K562 (cell line): ENCODE measurements at regions not wholly inside any gene's neighbourhood (a gene's known extent, or its start where the extent isn't known, plus 50 kb on each side); places are given as distances from the start of the nearest gene placed in this dataset.

Source experiments
- ATAC-seq: fragments of 200-7000 bp; cut with Tn5 transposase; 3 replicates; pipeline ENCODE4 v1.9.1; 2020; ENCODE audit warnings: moderate library complexity
- BruUV-seq: library from RNA; stranded (reverse); fragments of 400-500 nt; replicated peaks from 2 replicates; lab custom pipeline; 2021; lab: Mats Ljungman, UMichigan
- CTCF ChIA-PET: fragments of 300-600 bp; formaldehyde crosslinking; extraction: SDS; loops from one replicate; lab custom pipeline; 2021; ENCODE audit warnings: low intra/inter-chr PET ratio; lab: Yijun Ruan, JAX
- POLR2A ChIA-PET: fragments of 300-600, 350-650 bp; sonication (Branson Sonifier 250); formaldehyde crosslinking; extraction: SDS; loops from one replicate; lab custom pipeline; 2021; ENCODE audit warnings: antibody characterized with exemption, inconsistent platforms; lab: Yijun Ruan, JAX
- DNase-seq, 4 experiments: peaks; one replicate each; pipeline versions ENCODE4 v3.0.0 to v3.0.0-alpha.2; 2011 to 2018; ENCODE audit warnings: low spot score in 3 of 4, mixed read lengths in 3 of 4; ENCODE audit errors: extremely low read depth in 1 of 4
- FAIRE-seq: peaks from 2 replicates; lab custom pipeline; 2011; peaks lifted over from hg19 to GRCh38; lab: Jason Lieb, UNC
- H2AFZ ChIP-seq: 2 replicates; pipeline ENCODE4 v1.6.0; 2011; ENCODE audit warnings: low read depth, low read length, control low read depth, inconsistent platforms
- H3K27ac ChIP-seq: fragments of 200-600 bp; 3 replicates; pipeline ENCODE4 v1.8.0; 2011; ENCODE audit warnings: low read depth, mild to moderate bottlenecking, control low read depth, inconsistent platforms, low read length, moderate library complexity, mixed read lengths; ENCODE audit errors: extremely low read depth
- H3K27me3 ChIP-seq, 2 experiments: fragments of 300-600 bp in 1 of 2; 2 replicates in 1 of 2; 3 replicates in 1 of 2; pipeline versions ENCODE4 v1.6.0 to v1.8.0; 2011; ENCODE audit warnings: inconsistent platforms in 2 of 2, low read length in 2 of 2, mild to moderate bottlenecking in 1 of 2, mixed read lengths in 1 of 2, moderate library complexity in 1 of 2; ENCODE audit not compliant: control insufficient read depth in 2 of 2, insufficient read depth in 2 of 2
- H3K36me3 ChIP-seq: fragments of 300-600 bp; 3 replicates; pipeline ENCODE4 v1.8.0; 2011; ENCODE audit warnings: mild to moderate bottlenecking, low read length, inconsistent platforms; ENCODE audit not compliant: control insufficient read depth, insufficient read depth
- H3K4me1 ChIP-seq, 2 experiments: fragments of 200-600 bp in 1 of 2; replicated peaks in 1 of 2; 2 replicates in 1 of 2; 3 replicates in 1 of 2; pipeline versions ENCODE4 v1.5.1 to v1.8.0; 2011; ENCODE audit warnings: inconsistent platforms in 2 of 2, low read length in 2 of 2, mild to moderate bottlenecking in 1 of 2, mixed read lengths in 1 of 2, moderate library complexity in 1 of 2; ENCODE audit not compliant: control insufficient read depth in 2 of 2, insufficient read depth in 2 of 2
- H3K4me2 ChIP-seq: 2 replicates; pipeline ENCODE4 v1.6.1; 2011; ENCODE audit warnings: low read length, control low read depth, inconsistent platforms, mixed read lengths; ENCODE audit not compliant: insufficient read depth
- H3K4me3 ChIP-seq: fragments of 200-600 bp; sonication (generic), shearing (Covaris generic); 2 replicates; pipeline ENCODE4 v1.5.1; 2016; ENCODE audit warnings: control low read depth, inconsistent platforms
- H3K79me2 ChIP-seq: fragments of 200-600 bp; 3 replicates; pipeline ENCODE4 v1.8.0; 2011; ENCODE audit warnings: low read length, inconsistent platforms; ENCODE audit not compliant: control insufficient read depth, insufficient read depth
- H3K9ac ChIP-seq, 2 experiments: 2 replicates each; pipeline versions ENCODE4 v1.6.0 to v1.6.1; 2011; ENCODE audit warnings: low read depth in 2 of 2, low read length in 2 of 2, control low read depth in 1 of 2, inconsistent platforms in 1 of 2, mild to moderate bottlenecking in 1 of 2, mixed read lengths in 1 of 2; ENCODE audit not compliant: insufficient read depth in 1 of 2
- H3K9me1 ChIP-seq: one replicate; pipeline ENCODE4 v1.6.0; 2011; ENCODE audit warnings: inconsistent platforms, mild to moderate bottlenecking, low read length, moderate library complexity; ENCODE audit not compliant: control insufficient read depth, insufficient read depth
- H3K9me3 ChIP-seq: replicated peaks from 2 replicates; pipeline ENCODE4 v1.5.1; 2011; ENCODE audit warnings: low read depth, low read length, inconsistent platforms; ENCODE audit not compliant: control insufficient read depth, insufficient read depth
- H4K20me1 ChIP-seq: replicated peaks from 2 replicates; pipeline ENCODE4 v1.6.1; 2011; ENCODE audit warnings: low read length, inconsistent platforms, mixed read lengths; ENCODE audit not compliant: control insufficient read depth, insufficient read depth
- CBFA2T2 ChIP-seq: fragments of 450-650 bp; conservative IDR thresholded peaks from 2 replicates; pipeline ENCODE4 v1.6.1; 2017; ENCODE audit warnings: mild to moderate bottlenecking
- GABPB1 ChIP-seq: sonication (generic); formaldehyde crosslinking; IDR thresholded peaks from 2 replicates; pipeline ENCODE4 v1.8.0; 2022; ENCODE audit warnings: mild to moderate bottlenecking, missing genetic modification reagents
- GTF2F1 ChIP-seq: IDR thresholded peaks from 2 replicates; pipeline ENCODE4 v1.6.1; 2011; ENCODE audit warnings: low read depth, low read length, improper control_type of control experiment
- IFI16 ChIP-seq: fragments of 250-450 bp; sonication (Bioruptor Pico); IDR thresholded peaks from 2 replicates; pipeline ENCODE4 v2.1.2; 2022; ENCODE audit warnings: mild to moderate bottlenecking, inconsistent platforms
- MAFG ChIP-seq: fragments of 450-650 bp; conservative IDR thresholded peaks from 2 replicates; pipeline ENCODE4 v1.6.1; 2016; ENCODE audit warnings: missing genetic modification characterization, missing compliant biosample characterization
- NFE2L1 ChIP-seq: fragments of 450-650 bp; IDR thresholded peaks from 2 replicates; pipeline ENCODE4 v1.6.1; 2016; ENCODE audit warnings: missing genetic modification characterization, low read depth, mild to moderate bottlenecking, missing compliant biosample characterization, moderate library complexity, borderline replicate concordance
- TBP ChIP-seq: optimal IDR thresholded peaks from 2 replicates; pipeline ENCODE3; 2011; ENCODE audit warnings: low read depth, low read length, improper control_type of control experiment
- TEAD4 ChIP-seq, 2 experiments: sonication (generic) in 1 of 2; formaldehyde crosslinking in 1 of 2; IDR thresholded peaks; 2 replicates each; pipeline versions ENCODE4 v1.6.1 to v1.8.0; 2012 to 2022; ENCODE audit warnings: borderline replicate concordance in 1 of 2, inconsistent platforms in 1 of 2, low read length in 1 of 2, mild to moderate bottlenecking in 1 of 2, missing genetic modification reagents in 1 of 2
- ZBTB33 ChIP-seq: sonication (generic); formaldehyde crosslinking; IDR thresholded peaks from 2 replicates; pipeline ENCODE4 v1.8.1; 2023; ENCODE audit warnings: mild to moderate bottlenecking, missing genetic modification reagents
- ZFX ChIP-seq: sonication (generic); formaldehyde crosslinking; IDR thresholded peaks from 2 replicates; pipeline ENCODE4 v1.8.0; 2022; ENCODE audit warnings: mild to moderate bottlenecking, missing genetic modification reagents, moderate library complexity
- ZNF316 ChIP-seq: fragments of 450-650 bp; IDR thresholded peaks from 2 replicates; pipeline ENCODE4 v1.6.1; 2016
- in situ Hi-C: fragments of 300-500 bp; cut with MboI; formaldehyde crosslinking; loops from 4 replicates; pipeline ENCODE4 v1.15.0; 2018; ENCODE audit warnings: inconsistent platforms, mixed read lengths
- intact Hi-C: fragments of 100-400 bp; cut with micrococcal nuclease; formaldehyde crosslinking; loops from 2 replicates; pipeline ENCODE4 v1.14.2; 2022
- TF ChIP-seq, protein P1 (sequence below), 2 experiments: fragments of 450-650 bp; IDR thresholded peaks; 2 replicates each; pipeline ENCODE4 v1.6.1; 2016

GRCh38 chr11:37372667-37373066 is 774.6 kb upstream of the RAG2 start (continued):
- TF ChIP-seq ZBTB33 (CRISPR knock-in tag), result no peak

DNA sequence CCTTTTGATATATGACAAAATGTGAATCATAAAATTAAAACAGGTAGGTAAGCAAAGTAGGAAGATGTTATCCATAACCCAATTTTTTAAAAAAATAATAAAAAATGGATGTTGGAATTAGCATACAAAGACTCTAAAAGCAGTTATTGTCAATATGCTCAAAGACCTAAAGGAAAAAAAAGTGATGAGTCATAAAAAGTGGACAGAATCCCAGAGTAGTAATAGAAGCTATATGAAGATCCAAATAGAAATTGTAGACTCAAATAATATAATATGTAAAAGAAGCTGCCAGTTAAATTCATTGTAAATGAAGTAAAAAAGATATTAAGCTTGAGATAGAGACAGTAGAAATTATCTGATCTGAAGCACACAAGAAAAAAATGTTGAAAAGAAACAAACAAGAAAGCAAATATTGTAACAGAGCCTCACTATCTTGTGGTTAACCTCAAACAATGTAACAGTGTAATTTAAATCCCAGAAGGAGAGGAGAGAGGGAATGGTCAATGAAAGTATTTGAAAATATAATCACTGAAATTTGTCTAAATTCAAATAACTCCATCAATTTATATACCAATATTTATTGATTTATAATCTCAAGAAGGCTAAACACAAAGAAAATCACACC is 773.4 kb upstream of the RAG2 start:
- Histone ChIP-seq H3K27me3 (no peaks in the 10 kb centered on the region), H3K9me1 (no peaks in the 10 kb centered on the region), H3K4me3 (no peak overlapping the region), H3K4me2 (no peak overlapping the region), H3K36me3 (no peaks in the 10 kb centered on the region), H2AFZ (no peak overlapping the region), H3K9me3 (no peaks in the 10 kb centered on the region), H3K4me1 (no peaks in the 10 kb centered on the region), H3K27ac (no peak overlapping the region), H3K9ac (no peak overlapping the region), H3K79me2 (no peaks in the 10 kb centered on the region), H4K20me1 (no peaks in the 10 kb centered on the region)
- ATAC-seq (no peak), FAIRE-seq (no peak), DNase-seq (no peak)
- TF ChIP-seq GABPB1 (CRISPR knock-in tag) (no peak), TBP (no peak), ZNF316 (0 out of 2 replicates have a peak, but pooled peaks have one; percentile 18), TEAD4 (IDR thresholded peaks at IDR 0.05; ENCODE audit: low read length) (no peak), TEAD4 (CRISPR knock-in tag; IDR thresholded peaks at IDR 0.05; ENCODE audit: borderline replicate concordance) (no peak), ZFX (CRISPR knock-in tag) (no peak), IFI16 (CRISPR knock-in tag) (no peak), MAFG (peak; percentile 52), GTF2F1 (no peak), NFE2L1 (tag) (no peak), CBFA2T2 (no peak)
- TF ChIP-seq, protein P1, sequence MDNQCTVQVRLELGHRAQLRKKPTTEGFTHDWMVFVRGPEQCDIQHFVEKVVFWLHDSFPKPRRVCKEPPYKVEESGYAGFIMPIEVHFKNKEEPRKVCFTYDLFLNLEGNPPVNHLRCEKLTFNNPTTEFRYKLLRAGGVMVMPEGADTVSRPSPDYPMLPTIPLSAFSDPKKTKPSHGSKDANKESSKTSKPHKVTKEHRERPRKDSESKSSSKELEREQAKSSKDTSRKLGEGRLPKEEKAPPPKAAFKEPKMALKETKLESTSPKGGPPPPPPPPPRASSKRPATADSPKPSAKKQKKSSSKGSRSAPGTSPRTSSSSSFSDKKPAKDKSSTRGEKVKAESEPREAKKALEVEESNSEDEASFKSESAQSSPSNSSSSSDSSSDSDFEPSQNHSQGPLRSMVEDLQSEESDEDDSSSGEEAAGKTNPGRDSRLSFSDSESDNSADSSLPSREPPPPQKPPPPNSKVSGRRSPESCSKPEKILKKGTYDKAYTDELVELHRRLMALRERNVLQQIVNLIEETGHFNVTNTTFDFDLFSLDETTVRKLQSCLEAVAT (IDR thresholded peaks at IDR 0.05), result no peak
- intact Hi-C loops, result no loop called here
- in situ Hi-C loops, result no loop called here
- BruUV-seq, result no TSS peak
- ChIA-PET POLR2A (no interaction called here), CTCF (no interaction called here)
